Islet precursor cell (in vitro differentiated cells): ENCODE measurements at regions not wholly inside any gene's neighbourhood (a gene's known extent, or its start where the extent isn't known, plus 50 kb on each side); places are given as distances from the start of the nearest gene placed in this dataset.
"Not testable (repeated sequence)": the region's sequence is repeated elsewhere in the genome, so short reads cannot be mapped to it uniquely, and the experiment has no call there.

Experiments used
- DNase-seq: peaks from one replicate; pipeline ENCODE4 v3.0.0-alpha.2; 2018

GRCh38 chr3:127438371-127438770 is 150.5 kb upstream of the PRR20G start:
- peak; percentile 9 for DNase-seq

- not testable (repeated sequence) for DNase-seq
These were observed 147.5 kb upstream of the PRR20G start for GRCh38 chr3:127435299-127435698.

- peak; percentile 14 for DNase-seq
These were observed 143.2 kb upstream of the PRR20G start for GRCh38 chr3:127431066-127431465.

- DNase-seq = peak; percentile 55
These were observed 140.6 kb upstream of the PRR20G start for GRCh38 chr3:127428344-127428997.

- DNase-seq = peak; percentile 72
These were observed 139.8 kb upstream of the PRR20G start for GRCh38 chr3:127427666-127428065.

- DNase-seq = no peak
These were observed 139.3 kb upstream of the PRR20G start for GRCh38 chr3:127427156-127427555.

GRCh38 chr3:127426444-127427153 is 138.8 kb upstream of the PRR20G start:
- peak; percentile 52 for DNase-seq

GRCh38 chr3:127425505-127426443 is 137.9 kb upstream of the PRR20G start:
- peak; percentile 56 for DNase-seq

- DNase-seq = peak; percentile 95
These were observed 137.1 kb upstream of the PRR20G start for GRCh38 chr3:127424766-127425504.

- DNase-seq = peak; percentile 62
These were observed 136.3 kb upstream of the PRR20G start for GRCh38 chr3:127423856-127424765.

- peak; percentile 46 for DNase-seq
These were observed 135.0 kb upstream of the PRR20G start for GRCh38 chr3:127422663-127423375.

GRCh38 chr3:127421943-127422662 is 134.3 kb upstream of the PRR20G start:
- peak; percentile 46 for DNase-seq

- peak; percentile 94 for DNase-seq
These were observed 133.0 kb upstream of the PRR20G start for GRCh38 chr3:127420829-127421228.

- DNase-seq = no peak
These were observed 132.1 kb upstream of the PRR20G start for GRCh38 chr3:127419641-127420553.

- peak; percentile 69 for DNase-seq
These were observed 131.3 kb upstream of the PRR20G start for GRCh38 chr3:127419182-127419581.

- DNase-seq = peak; percentile 37
These were observed 130.8 kb upstream of the PRR20G start for GRCh38 chr3:127418560-127419147.

- DNase-seq = peak; percentile 28
These were observed 130.1 kb upstream of the PRR20G start for GRCh38 chr3:127417709-127418559.

GRCh38 chr3:127413871-127414270 is 126.0 kb upstream of the PRR20G start:
- DNase-seq = no peak
